ENCODE measurements at regions not wholly inside any gene's neighbourhood (a gene's known extent, or its start where the extent isn't known, plus 50 kb on each side); places are given as distances from the start of the nearest gene placed in this dataset.

- DNase-seq (ENCODE audit: low read depth in 2 of 3, low spot score in 2 of 3): no peak
These were observed 64.3 kb upstream of the TTC34 start for GRCh38 chr1:2865571-2866421.

GRCh38 chr1:2866422-2867086 lies 65.1 kb upstream of the TTC34 start:
- DNase-seq (ENCODE audit: low read depth in 2 of 3, low spot score in 2 of 3): no peak

GRCh38 chr1:2867087-2867425 lies 65.6 kb upstream of the TTC34 start:
- DNase-seq (ENCODE audit: low read depth in 2 of 3, low spot score in 2 of 3): no peak

- DNase-seq (ENCODE audit: low read depth in 2 of 3, low spot score in 2 of 3): no peak
These were observed 66.4 kb upstream of the TTC34 start for GRCh38 chr1:2867861-2868260.

GRCh38 chr1:2868571-2869195 lies 67.2 kb upstream of the TTC34 start:
- no peak for DNase-seq (ENCODE audit: low read depth in 2 of 3, low spot score in 2 of 3)

- no peak for DNase-seq (ENCODE audit: low read depth in 2 of 3, low spot score in 2 of 3)
These were observed 69.8 kb upstream of the TTC34 start for GRCh38 chr1:2871246-2871815.

- no peak for DNase-seq (ENCODE audit: low read depth in 2 of 3, low spot score in 2 of 3)
These were observed 72.7 kb upstream of the TTC34 start for GRCh38 chr1:2874207-2874606.

- no peak for DNase-seq (ENCODE audit: low read depth in 2 of 3, low spot score in 2 of 3)
These were observed 73.4 kb upstream of the TTC34 start for GRCh38 chr1:2874607-2875480.

- DNase-seq (ENCODE audit: low read depth in 2 of 3, low spot score in 2 of 3): no peak
These were observed 74.4 kb upstream of the TTC34 start for GRCh38 chr1:2875707-2876561.

- DNase-seq (ENCODE audit: low read depth in 2 of 3, low spot score in 2 of 3): no peak
These were observed 75.4 kb upstream of the TTC34 start for GRCh38 chr1:2876846-2877245.

- DNase-seq (ENCODE audit: low read depth in 2 of 3, low spot score in 2 of 3): no peak
These were observed 75.9 kb upstream of the TTC34 start for GRCh38 chr1:2877391-2877790.

- no peak for DNase-seq (ENCODE audit: low read depth in 2 of 3, low spot score in 2 of 3)
These were observed 77.1 kb upstream of the TTC34 start for GRCh38 chr1:2878591-2878990.

GRCh38 chr1:2879026-2879425 lies 77.5 kb upstream of the TTC34 start:
- DNase-seq (ENCODE audit: low read depth in 2 of 3, low spot score in 2 of 3): no peak

- DNase-seq (ENCODE audit: low read depth in 2 of 3, low spot score in 2 of 3): no peak
These were observed 78.1 kb upstream of the TTC34 start for GRCh38 chr1:2879591-2879990.

- DNase-seq (ENCODE audit: low read depth in 2 of 3, low spot score in 2 of 3): no peak
These were observed 78.6 kb upstream of the TTC34 start for GRCh38 chr1:2880086-2880485.

- no peak for DNase-seq (ENCODE audit: low read depth in 2 of 3, low spot score in 2 of 3)
These were observed 79.4 kb upstream of the TTC34 start for GRCh38 chr1:2880812-2881295.

GRCh38 chr1:2881556-2881955 lies 80.1 kb upstream of the TTC34 start:
- DNase-seq (ENCODE audit: low read depth in 2 of 3, low spot score in 2 of 3): no peak

GRCh38 chr1:2882966-2883696 lies 81.6 kb upstream of the TTC34 start:
- no peak for DNase-seq (ENCODE audit: low read depth in 2 of 3, low spot score in 2 of 3)

GRCh38 chr1:2885001-2885400 lies 83.5 kb upstream of the TTC34 start:
- no peak for DNase-seq (ENCODE audit: low read depth in 2 of 3, low spot score in 2 of 3)

Measured in activated CD8-positive, alpha-beta memory T cell treated with anti-CD3 and anti-CD28 coated beads for 48 hours (primary cell).